Renal pelvis (tissue), 1 donor: ENCODE measurements at regions not wholly inside any gene's neighbourhood (a gene's known extent, or its start where the extent isn't known, plus 50 kb on each side); places are given as distances from the start of the nearest gene placed in this dataset.

Experiments used
- DNase-seq: peaks from one replicate; pipeline ENCODE4 v3.0.0-alpha.2; 2013

GRCh38 chr3:56899078-56899477 is 97.3 kb upstream of the ARHGEF3 start:
- no peak for DNase-seq

- DNase-seq: no peak
Measured at GRCh38 chr3:56896357-56896756, 94.6 kb upstream of the ARHGEF3 start.

GRCh38 chr3:56894881-56895431 is 93.2 kb upstream of the ARHGEF3 start:
- DNase-seq: no peak

- no peak for DNase-seq
Measured at GRCh38 chr3:56890448-56891091, 88.8 kb upstream of the ARHGEF3 start.

GRCh38 chr3:56889131-56889530 is 87.4 kb upstream of the ARHGEF3 start:
- no peak for DNase-seq

GRCh38 chr3:56887402-56888025 is 85.8 kb upstream of the ARHGEF3 start:
- no peak for DNase-seq

GRCh38 chr3:56886314-56886713 is 84.6 kb upstream of the ARHGEF3 start:
- DNase-seq: no peak

GRCh38 chr3:56885879-56886278 is 84.1 kb upstream of the ARHGEF3 start:
- DNase-seq: no peak

GRCh38 chr3:56885453-56885852 is 83.7 kb upstream of the ARHGEF3 start:
- no peak for DNase-seq

- no peak for DNase-seq
Measured at GRCh38 chr3:56884387-56884786, 82.6 kb upstream of the ARHGEF3 start.

GRCh38 chr3:56883828-56884227 is 82.1 kb upstream of the ARHGEF3 start:
- no peak for DNase-seq

- DNase-seq: no peak
Measured at GRCh38 chr3:56882896-56883295, 81.1 kb upstream of the ARHGEF3 start.

GRCh38 chr3:56881841-56882240 is 80.1 kb upstream of the ARHGEF3 start:
- no peak for DNase-seq

GRCh38 chr3:56880720-56881575 is 79.2 kb upstream of the ARHGEF3 start:
- no peak for DNase-seq

GRCh38 chr3:56879436-56880215 is 77.9 kb upstream of the ARHGEF3 start:
- DNase-seq: no peak

- DNase-seq: peak; percentile 71
Measured at GRCh38 chr3:56878074-56878473, 76.3 kb upstream of the ARHGEF3 start.

- DNase-seq: no peak
Measured at GRCh38 chr3:56876916-56877315, 75.2 kb upstream of the ARHGEF3 start.

- DNase-seq: no peak
Measured at GRCh38 chr3:56874269-56874668, 72.5 kb upstream of the ARHGEF3 start.

- DNase-seq: no peak
Measured at GRCh38 chr3:56870436-56870835, 68.7 kb upstream of the ARHGEF3 start.

GRCh38 chr3:56869157-56869889 is 67.6 kb upstream of the ARHGEF3 start:
- DNase-seq: no peak

GRCh38 chr3:56868706-56869105 is 67.0 kb upstream of the ARHGEF3 start:
- DNase-seq: peak; percentile 27
